ENCODE measurements at regions not wholly inside any gene's neighbourhood (a gene's known extent, or its start where the extent isn't known, plus 50 kb on each side); places are given as distances from the start of the nearest gene placed in this dataset.
A peak's percentile ranks its signal among the peaks of the same experiment; 100 is the strongest.

DNA sequence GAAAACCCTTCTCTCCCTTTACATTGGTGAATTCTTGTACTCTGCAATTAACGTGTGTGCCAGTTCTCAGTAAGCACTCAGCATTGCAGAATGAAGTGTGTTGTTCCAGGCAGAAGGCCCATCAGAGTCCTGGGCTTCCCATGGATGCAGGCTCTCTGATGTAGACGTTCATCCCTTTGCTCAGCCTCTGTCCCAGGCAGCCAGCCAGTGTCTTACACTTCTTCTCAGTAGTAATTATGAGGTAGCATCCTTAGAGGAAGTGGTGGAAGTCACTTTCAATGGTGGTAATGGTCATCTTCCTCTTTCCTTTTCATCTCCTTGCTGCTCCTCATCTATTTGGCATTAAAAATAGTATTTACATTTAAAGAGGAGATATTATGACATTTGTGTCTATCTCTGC lies 66.7 kb upstream of the FYN start:
- DNase-seq (ENCODE audit: low read depth): no peak
- no peak overlapping the region for H3K4me3 ChIP-seq (ENCODE audit: low read depth, low read length)
- TF ChIP-seq, protein P1, sequence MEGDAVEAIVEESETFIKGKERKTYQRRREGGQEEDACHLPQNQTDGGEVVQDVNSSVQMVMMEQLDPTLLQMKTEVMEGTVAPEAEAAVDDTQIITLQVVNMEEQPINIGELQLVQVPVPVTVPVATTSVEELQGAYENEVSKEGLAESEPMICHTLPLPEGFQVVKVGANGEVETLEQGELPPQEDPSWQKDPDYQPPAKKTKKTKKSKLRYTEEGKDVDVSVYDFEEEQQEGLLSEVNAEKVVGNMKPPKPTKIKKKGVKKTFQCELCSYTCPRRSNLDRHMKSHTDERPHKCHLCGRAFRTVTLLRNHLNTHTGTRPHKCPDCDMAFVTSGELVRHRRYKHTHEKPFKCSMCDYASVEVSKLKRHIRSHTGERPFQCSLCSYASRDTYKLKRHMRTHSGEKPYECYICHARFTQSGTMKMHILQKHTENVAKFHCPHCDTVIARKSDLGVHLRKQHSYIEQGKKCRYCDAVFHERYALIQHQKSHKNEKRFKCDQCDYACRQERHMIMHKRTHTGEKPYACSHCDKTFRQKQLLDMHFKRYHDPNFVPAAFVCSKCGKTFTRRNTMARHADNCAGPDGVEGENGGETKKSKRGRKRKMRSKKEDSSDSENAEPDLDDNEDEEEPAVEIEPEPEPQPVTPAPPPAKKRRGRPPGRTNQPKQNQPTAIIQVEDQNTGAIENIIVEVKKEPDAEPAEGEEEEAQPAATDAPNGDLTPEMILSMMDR (conservative IDR thresholded peaks at IDR 0.05; ENCODE audit: low read depth, low read length): no peak

DNA sequence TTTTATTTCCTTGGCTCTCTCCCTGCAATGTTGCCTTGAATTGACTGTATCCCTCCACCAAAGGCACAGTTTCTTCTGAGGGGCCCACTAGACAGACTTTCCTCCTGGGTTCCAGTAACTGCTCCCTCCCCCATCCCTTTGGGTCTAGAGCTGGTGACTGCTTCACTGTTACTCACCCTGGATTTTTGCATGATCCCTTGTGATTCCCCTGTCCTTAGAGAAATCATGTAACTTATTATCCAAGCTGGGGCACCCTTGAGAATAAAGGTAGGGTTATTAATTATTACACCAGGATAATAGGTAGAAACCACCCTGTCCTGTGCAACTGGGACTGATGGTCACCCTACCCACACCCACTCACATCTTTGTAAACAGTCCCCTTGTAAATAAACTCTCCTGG lies 67.5 kb upstream of the FYN start:
- H3K4me3 ChIP-seq (ENCODE audit: low read depth, low read length): no peak overlapping the region
- DNase-seq (ENCODE audit: low read depth): no peak
- TF ChIP-seq, protein P1 (conservative IDR thresholded peaks at IDR 0.05; ENCODE audit: low read depth, low read length): no peak

DNA sequence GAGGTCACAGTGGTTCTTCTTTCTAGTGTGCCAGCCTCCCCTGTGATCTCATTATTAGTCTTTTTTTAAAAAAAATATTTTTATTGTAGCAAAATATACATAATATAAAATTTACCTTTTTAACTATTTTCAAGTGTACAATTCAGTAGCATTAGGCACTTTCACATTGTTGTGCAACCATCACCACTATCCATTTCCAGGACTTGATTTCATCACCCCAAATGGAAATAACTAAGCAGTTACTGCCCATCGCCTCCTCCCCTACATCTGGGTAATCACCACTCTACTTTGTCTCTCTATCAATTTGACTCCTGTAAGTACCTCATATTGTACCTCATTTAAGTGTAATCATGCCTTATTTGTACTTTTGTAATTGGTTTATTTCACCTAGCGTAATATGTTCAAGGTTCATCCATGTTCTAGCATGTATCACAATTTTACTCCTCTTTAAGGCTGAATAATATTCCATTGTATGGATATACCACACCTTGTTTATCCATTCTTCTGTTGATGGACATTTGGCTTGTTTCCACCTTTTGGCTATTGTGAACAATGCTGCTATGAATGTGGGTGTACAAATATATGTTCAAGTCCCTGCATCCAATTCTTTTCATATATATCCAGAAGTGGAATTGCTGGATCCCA lies 68.6 kb upstream of the FYN start:
- no peak overlapping the region for H3K4me3 ChIP-seq (ENCODE audit: low read depth, low read length)
- DNase-seq (ENCODE audit: low read depth): peak; percentile 46
- TF ChIP-seq, protein P1 (conservative IDR thresholded peaks at IDR 0.05; ENCODE audit: low read depth, low read length): no peak

DNA sequence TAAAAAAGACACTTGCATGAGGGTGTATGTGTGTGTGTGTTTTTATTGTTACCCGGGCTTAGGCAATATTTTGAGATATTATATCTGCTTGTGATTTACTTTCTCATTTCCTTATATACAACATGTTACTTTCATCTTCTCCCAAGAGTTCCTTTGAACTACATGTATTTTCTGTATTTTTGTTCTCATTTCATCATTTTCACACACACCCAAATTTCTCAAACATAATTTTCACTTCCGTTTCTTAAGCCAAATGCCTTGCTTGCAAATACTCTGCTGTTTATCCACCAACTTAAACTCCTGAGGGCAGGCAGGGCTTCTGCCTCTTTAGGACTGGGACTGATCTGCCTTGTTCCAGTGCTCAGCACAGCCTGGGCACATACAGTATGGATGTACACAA lies 69.3 kb upstream of the FYN start:
- TF ChIP-seq, protein P1 (conservative IDR thresholded peaks at IDR 0.05; ENCODE audit: low read depth, low read length): no peak
- no peak overlapping the region for H3K4me3 ChIP-seq (ENCODE audit: low read depth, low read length)
- no peak for DNase-seq (ENCODE audit: low read depth)

DNA sequence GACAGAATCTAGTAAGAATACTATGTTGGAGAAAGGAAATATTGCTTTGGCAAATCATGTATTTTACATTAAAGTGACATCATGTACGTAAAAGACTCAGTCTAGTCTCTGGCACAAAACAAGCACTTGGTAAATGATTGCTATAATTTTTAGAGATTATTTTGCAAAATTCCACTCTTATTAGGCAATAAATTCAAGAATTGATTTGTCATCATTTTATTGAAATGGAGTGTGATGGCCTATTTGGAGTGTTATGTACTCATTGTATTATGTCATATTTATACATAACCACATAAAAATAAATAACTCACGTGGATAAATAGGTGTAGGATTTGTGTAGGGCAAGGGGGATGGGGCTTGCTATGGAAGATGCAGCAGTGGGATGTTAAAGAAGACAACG lies 70.0 kb upstream of the FYN start:
- no peak overlapping the region for H3K4me3 ChIP-seq (ENCODE audit: low read depth, low read length)
- no peak for DNase-seq (ENCODE audit: low read depth)
- TF ChIP-seq, protein P1 (conservative IDR thresholded peaks at IDR 0.05; ENCODE audit: low read depth, low read length): no peak

DNA sequence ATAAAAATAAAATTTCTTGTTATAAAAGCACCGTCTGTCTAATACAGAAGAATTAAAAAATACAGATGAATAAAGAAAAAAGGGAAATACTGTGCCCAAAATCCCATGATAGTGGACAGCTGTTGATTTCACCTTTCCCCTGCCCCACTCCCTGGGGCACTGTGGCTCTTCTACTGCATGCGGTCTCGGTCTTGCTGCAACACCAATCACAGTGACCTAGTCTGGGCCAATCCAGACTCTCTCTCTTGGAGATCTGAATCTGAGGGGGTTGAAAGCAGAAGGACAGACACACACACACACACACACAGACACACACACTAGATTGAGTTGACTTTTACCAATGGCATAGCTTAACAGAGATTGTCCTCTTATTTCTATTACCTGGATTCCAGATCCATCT lies 70.5 kb upstream of the FYN start:
- H3K4me3 ChIP-seq (ENCODE audit: low read depth, low read length): no peak overlapping the region
- TF ChIP-seq, protein P1 (conservative IDR thresholded peaks at IDR 0.05; ENCODE audit: low read depth, low read length): no peak
- DNase-seq (ENCODE audit: low read depth): no peak

DNA sequence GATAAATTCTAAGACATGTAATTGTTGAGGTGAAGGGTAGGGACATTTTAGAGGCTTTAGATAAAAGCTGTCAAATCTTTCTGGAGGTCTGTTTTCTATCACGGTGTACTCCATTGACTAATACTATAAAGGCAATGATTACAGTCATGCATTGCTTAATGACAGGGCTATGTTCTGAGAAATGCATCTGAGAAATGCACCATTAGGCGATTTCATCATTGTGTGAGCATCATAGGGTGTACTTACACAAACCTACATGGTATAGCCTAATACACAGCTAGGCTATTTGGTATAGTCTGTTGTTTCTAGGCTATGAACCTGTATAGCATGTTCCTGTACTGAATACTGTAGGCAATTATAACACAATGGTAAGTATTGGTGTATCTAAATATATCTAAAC lies 71.3 kb upstream of the FYN start:
- DNase-seq (ENCODE audit: low read depth): no peak
- TF ChIP-seq, protein P1 (conservative IDR thresholded peaks at IDR 0.05; ENCODE audit: low read depth, low read length): no peak
- no peak overlapping the region for H3K4me3 ChIP-seq (ENCODE audit: low read depth, low read length)

All from choroid plexus epithelial cell (primary cell).